ENCODE measurements at regions not wholly inside any gene's neighbourhood (a gene's known extent, or its start where the extent isn't known, plus 50 kb on each side); places are given as distances from the start of the nearest gene placed in this dataset.
"Not testable (repeated sequence)": the region's sequence is repeated elsewhere in the genome, so short reads cannot be mapped to it uniquely, and the experiment has no call there.

DNA sequence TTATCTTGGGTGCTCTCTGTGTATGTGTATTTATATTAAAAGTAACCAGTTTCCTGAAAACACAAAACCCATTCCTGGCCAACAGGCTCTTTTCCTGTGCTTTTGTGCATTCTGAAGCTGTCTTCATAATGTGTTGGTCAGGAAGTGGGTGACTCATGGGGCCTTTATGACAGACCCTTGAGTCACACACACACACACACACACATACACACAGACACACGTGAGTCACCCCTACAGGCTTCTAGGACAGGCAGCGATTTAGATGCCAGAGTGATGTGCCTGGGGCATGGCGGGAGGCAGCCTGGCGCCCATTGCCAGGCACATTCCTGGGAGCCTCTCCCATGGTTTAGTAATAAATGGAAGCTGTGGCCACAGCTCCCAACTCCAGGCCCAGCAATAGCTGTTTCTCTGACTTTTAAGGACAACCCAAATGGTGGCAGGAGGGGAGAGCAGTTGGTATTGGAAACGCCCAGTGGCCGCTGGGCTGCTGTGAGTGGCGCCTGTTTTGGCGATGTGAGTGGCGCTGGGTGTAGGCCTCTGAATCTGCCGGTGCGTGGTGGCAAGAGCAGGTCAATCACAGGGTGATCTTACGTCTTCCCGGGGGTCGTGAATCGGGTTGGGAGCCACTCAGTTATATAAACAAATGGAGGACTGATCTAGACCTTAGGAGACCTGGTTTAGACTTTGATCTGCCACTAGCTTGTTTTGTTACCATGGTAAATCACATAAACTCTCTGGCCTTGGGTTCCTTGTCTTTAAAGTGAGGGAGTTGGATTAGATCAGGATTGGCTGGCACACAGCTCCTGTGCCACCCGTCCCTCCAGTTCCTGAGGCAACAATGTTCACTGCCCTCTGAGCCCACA is 150.7 kb upstream of the DLX2 start:
- in situ Hi-C loops (cut with HindIII; ENCODE audit: low sequenced_read_pairs), result no loop called here
- TF ChIP-seq, protein P1, sequence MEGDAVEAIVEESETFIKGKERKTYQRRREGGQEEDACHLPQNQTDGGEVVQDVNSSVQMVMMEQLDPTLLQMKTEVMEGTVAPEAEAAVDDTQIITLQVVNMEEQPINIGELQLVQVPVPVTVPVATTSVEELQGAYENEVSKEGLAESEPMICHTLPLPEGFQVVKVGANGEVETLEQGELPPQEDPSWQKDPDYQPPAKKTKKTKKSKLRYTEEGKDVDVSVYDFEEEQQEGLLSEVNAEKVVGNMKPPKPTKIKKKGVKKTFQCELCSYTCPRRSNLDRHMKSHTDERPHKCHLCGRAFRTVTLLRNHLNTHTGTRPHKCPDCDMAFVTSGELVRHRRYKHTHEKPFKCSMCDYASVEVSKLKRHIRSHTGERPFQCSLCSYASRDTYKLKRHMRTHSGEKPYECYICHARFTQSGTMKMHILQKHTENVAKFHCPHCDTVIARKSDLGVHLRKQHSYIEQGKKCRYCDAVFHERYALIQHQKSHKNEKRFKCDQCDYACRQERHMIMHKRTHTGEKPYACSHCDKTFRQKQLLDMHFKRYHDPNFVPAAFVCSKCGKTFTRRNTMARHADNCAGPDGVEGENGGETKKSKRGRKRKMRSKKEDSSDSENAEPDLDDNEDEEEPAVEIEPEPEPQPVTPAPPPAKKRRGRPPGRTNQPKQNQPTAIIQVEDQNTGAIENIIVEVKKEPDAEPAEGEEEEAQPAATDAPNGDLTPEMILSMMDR (IDR thresholded peaks at IDR 0.05; ENCODE audit: low read depth, low read length, missing control alignments), result no peak
- H3K4me3 ChIP-seq (ENCODE audit: low read depth, low read length), result no peak overlapping the region
- peak; percentile 99 for DNase-seq (ENCODE audit: low read depth)

GRCh38 chr2:172256886-172257285 is 154.2 kb upstream of the DLX2 start:
- DNase-seq (ENCODE audit: low read depth), result no peak
- H3K4me3 ChIP-seq (ENCODE audit: low read depth, low read length), result no peak overlapping the region
- TF ChIP-seq, protein P1 (IDR thresholded peaks at IDR 0.05; ENCODE audit: low read depth, low read length, missing control alignments), result no peak
- in situ Hi-C loops (cut with HindIII; ENCODE audit: low sequenced_read_pairs), result loop anchor here (5.0 kb wide), 1 partner anchor 100 kb away; no protein-coding TSS in a partner anchor

- no peak for DNase-seq (ENCODE audit: low read depth)
- TF ChIP-seq, protein P1 (IDR thresholded peaks at IDR 0.05; ENCODE audit: low read depth, low read length, missing control alignments), result no peak
- in situ Hi-C loops (cut with HindIII; ENCODE audit: low sequenced_read_pairs), result loop anchor here (5.0 kb wide), 1 partner anchor 97 kb away; no protein-coding TSS in a partner anchor
- H3K4me3 ChIP-seq (ENCODE audit: low read depth, low read length), result no peak overlapping the region
Observed at GRCh38 chr2:172259827-172260226, 157.1 kb upstream of the DLX2 start.

- no peak for DNase-seq (ENCODE audit: low read depth)
- TF ChIP-seq, protein P1 (IDR thresholded peaks at IDR 0.05; ENCODE audit: low read depth, low read length, missing control alignments), result no peak
- in situ Hi-C loops (cut with HindIII; ENCODE audit: low sequenced_read_pairs), result no loop called here
- H3K4me3 ChIP-seq (ENCODE audit: low read depth, low read length), result no peak overlapping the region
Observed at GRCh38 chr2:172260336-172260735, 157.6 kb upstream of the DLX2 start.

DNA sequence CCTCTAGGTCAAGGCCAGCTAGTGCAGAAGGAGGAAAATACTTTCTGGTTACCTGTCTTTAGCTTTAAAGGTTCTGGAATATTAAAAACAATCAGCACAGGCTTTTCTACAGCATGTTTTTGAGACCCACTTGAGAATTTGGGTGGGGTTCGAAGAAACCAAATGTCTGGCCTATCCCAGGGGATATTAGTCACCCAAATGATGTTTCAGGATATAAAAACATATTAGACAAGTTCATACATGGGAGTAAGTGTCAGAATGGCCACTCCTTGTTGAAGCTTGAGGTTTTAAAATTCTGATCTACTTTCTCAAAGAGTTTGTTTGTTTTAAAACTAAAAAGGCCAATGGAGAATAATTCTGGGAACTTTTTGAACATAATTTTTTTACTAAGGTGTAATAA is 158.6 kb upstream of the DLX2 start:
- TF ChIP-seq, protein P1 (IDR thresholded peaks at IDR 0.05; ENCODE audit: low read depth, low read length, missing control alignments), result no peak
- H3K4me3 ChIP-seq (ENCODE audit: low read depth, low read length), result no peak overlapping the region
- DNase-seq (ENCODE audit: low read depth), result no peak
- in situ Hi-C loops (cut with HindIII; ENCODE audit: low sequenced_read_pairs), result no loop called here

DNA sequence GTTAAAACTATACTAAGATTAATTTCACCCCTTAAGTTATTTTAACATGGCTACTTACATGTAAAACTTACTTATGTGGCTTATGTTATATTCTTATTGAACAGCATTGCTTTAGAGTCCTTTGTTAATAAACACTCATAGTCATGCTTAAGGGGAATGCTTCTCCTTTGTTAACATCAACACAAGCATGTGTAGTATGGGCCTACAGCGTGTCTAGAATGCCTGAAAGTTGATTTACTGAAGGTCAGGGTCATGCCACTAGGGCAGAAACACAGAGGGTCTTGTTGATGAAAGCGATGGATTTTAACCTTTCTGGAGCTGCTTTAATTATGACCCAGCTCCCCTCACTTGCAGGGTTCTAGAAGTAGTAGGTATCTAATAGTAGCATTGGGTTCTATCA is 159.8 kb upstream of the DLX2 start:
- DNase-seq (ENCODE audit: low read depth), result no peak
- TF ChIP-seq, protein P1 (IDR thresholded peaks at IDR 0.05; ENCODE audit: low read depth, low read length, missing control alignments), result no peak
- H3K4me3 ChIP-seq (ENCODE audit: low read depth, low read length), result no peak overlapping the region
- in situ Hi-C loops (cut with HindIII; ENCODE audit: low sequenced_read_pairs), result no loop called here

GRCh38 chr2:172264820-172265219 is 162.1 kb upstream of the DLX2 start:
- DNase-seq (ENCODE audit: low read depth); H3K4me3 ChIP-seq (ENCODE audit: low read depth, low read length); in situ Hi-C loops (cut with HindIII; ENCODE audit: low sequenced_read_pairs): not testable (repeated sequence)

- H3K4me3 ChIP-seq (ENCODE audit: low read depth, low read length); DNase-seq (ENCODE audit: low read depth); in situ Hi-C loops (cut with HindIII; ENCODE audit: low sequenced_read_pairs): not testable (repeated sequence)
Observed at GRCh38 chr2:172269507-172270244, 157.7 kb upstream of the ITGA6 start.

Data from astrocyte of the cerebellum (primary cell).